ENCODE measurements at regions not wholly inside any gene's neighbourhood (a gene's known extent, or its start where the extent isn't known, plus 50 kb on each side); places are given as distances from the start of the nearest gene placed in this dataset.

GRCh38 chr5:6187501-6187900 is 190.8 kb downstream of the MED10 start:
- TF ChIP-seq CTCF (IDR thresholded peaks at IDR 0.05; ENCODE audit: control extremely low read depth in 1 of 3, insufficient read depth in 1 of 3, low read depth in 1 of 3, low read length in 3 of 3) (no peak), RFX5 (IDR thresholded peaks at IDR 0.05; ENCODE audit: borderline replicate concordance, low read depth, low read length) (no peak), RXRA (IDR thresholded peaks at IDR 0.05; ENCODE audit: insufficient read depth, low read depth, low read length) (no peak), POLR2A (IDR thresholded peaks at IDR 0.05; ENCODE audit: control extremely low read depth in 1 of 2, low read depth in 2 of 2, low read length in 2 of 2) (no peak), EP300 (IDR thresholded peaks at IDR 0.05; ENCODE audit: borderline replicate concordance in 1 of 2, low read depth in 2 of 2, low read length in 2 of 2) (no peak), JUND (IDR thresholded peaks at IDR 0.05; ENCODE audit: low read length) (no peak)

Data from H1 (cell line).